GM21447 (cell line): ENCODE measurements at regions not wholly inside any gene's neighbourhood (a gene's known extent, or its start where the extent isn't known, plus 50 kb on each side); places are given as distances from the start of the nearest gene placed in this dataset.

ENCODE experiments used
- ATAC-seq: cut with Tn5 transposase; IDR thresholded peaks from one replicate; pipeline ENCODE4 v1.9.1; 2021; ENCODE audit not compliant: unreplicated experiment

DNA sequence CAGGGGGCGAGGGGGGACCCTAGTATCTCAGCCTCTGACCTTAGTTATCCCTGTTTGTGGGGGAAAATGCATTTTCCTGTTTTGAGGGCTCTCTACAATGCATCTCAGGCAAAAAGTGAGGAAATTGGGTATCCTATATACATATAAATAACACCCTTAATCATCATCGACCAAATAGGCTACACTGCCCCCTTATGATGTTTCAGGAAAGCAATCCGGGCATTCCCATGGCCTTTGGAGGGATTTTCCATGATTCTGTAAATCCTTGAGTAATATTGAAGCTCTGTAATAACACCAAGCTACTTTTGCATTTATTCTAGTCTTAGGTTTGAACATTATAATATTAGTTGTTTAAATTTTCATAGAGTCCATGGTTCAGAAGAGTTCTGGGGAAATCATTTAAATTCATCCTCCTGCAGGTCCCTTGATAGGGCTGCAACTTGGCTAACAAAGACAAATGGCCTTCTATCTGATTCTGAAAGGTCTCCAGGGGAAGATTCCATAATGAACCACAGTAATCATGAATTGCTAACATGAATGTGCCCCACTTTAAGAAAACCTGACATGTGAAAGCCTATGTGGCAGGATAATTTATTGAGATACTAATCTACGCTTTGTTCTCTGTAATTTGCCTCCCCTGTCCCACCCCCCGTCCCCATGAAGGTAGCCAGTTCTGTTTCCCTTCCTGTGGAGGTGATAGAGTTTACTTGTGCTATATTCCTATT is 91.5 kb upstream of the SCOC start:
- no peak for ATAC-seq

DNA sequence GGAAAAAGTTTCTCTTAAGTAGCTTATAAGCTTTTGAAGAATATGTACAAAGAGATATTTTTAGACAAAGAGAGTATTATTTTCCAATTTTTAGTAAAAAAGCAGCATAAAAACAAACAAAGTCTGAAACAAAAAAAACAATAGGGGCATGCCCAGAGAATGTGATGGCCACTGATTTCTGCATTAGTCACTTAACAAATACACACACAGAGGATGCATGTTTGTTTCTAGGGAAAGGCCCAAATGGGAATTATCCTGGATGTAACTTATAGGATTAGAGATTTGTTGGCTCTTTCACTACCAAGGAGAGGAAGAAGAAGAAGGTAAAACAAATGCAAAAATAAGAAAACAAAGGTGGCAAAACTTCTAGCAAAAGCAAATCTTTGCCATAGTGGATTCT is 95.9 kb upstream of the SCOC start:
- ATAC-seq = no peak

DNA sequence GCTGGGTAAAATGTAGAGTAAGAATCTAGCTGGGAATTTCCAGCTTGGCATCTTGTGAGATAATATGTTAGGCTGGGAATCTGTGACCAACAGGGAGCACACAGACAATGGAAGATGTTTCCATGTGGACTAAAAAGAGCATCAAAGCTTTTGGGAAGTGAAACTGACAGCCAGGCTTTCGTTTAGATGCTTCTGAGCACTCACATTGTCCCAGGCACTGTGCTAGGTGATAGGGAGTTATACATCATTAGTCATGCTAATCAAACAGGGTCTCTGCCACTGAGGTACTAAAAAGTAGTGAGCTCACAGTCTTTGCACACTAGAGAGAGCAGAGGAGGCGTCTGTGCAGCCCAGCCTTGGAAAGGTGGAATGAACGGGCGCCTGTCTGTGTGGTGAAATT is 101.9 kb upstream of the SCOC start:
- no peak for ATAC-seq

DNA sequence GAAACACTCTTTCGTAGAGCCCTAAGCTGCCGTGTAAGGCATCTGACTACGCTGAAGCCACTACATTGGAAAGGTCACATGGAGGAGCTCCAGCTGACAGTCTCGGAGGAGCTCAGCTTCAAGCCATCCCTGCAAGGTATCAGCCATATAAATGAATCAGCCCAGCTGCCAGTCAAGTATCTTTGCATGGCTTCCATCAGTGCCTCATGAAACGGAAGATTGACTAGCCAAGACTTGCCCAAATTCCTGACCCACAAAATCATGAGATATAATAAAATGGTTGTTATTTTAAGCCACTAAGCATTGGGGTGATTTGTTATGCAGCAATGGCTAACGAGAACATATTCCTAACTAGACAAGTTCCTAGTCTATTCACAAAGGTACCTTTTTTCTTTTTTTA is 104.1 kb upstream of the SCOC start:
- ATAC-seq = no peak

DNA sequence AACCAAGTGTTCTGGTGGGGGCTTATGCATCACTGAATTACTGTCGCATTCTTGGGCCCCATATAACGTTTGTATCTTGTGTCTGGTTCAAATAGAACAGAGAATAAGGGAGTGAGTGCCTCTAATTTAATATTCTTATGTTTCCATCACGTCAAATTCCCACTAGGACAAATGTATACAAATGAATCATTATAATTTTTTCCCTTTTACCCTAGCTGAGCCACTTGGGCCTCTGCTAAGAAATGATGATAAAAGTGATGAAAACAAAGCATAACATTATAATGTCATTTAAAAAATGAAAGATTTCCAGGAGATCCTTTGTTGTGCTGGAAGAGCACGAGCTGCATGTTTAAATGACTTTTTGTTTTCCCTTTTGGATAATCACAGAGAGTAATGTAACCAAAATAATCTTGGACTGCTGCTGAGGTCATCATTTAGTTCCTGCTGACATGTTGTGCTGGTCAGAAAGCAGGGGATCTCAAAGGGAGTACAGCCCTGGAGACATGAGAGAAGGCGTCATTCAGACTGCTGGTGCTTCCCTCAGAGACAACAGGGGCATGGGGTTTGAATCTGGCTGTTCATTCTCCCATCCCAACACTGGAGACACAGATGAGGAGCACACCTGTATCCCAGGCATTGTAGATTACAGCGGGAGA is 105.1 kb upstream of the SCOC start:
- no peak for ATAC-seq

DNA sequence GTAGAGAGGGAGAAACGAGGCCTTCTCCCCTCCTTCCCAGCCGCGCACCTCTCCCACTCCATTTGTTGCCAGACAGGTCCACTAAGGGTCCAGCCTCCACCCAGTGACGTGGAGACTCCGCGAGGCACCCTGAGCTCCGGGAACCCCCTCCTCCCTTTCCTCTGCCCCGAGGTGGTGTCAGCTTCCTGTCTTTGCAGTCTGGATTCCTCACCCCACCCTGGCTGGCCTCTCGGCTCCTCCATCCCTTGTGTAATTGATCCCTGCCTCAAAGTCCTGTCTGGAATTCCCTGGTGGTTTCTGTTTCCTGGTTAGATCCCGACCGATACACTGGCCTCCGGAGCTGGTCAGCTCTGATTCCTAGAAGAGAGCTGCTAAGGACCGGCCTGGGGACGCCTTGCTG is 105.9 kb upstream of the SCOC start:
- ATAC-seq = no peak

DNA sequence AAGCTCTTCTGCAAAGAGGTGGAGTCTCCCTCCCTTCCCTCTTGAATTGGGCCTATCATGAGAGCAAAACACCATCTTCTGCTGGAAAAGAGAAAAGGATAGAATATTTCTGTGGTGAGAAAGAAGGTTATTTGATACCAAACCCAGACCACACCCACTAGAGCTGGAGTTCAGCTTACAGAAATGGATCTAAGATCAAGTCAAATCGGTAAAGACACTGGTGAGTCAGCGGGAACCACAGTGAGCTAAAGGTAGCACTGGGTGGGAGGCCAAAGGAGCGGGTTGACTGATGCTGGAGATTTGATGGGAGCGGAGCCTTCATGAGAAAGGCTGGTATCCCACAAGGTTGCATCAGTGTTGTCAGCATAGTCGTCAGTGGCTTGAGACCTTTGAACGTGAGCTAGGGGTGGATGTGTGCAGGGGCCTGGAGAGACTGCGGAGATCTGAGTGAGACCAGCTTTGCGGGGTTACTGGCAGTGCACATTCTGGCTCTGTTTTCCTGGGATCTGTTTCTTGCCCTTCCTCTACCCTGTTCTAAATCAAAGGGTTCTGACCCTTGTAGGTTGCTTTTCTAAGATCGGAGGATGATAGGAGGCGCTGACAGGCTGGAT is 106.4 kb upstream of the SCOC start:
- no peak for ATAC-seq

DNA sequence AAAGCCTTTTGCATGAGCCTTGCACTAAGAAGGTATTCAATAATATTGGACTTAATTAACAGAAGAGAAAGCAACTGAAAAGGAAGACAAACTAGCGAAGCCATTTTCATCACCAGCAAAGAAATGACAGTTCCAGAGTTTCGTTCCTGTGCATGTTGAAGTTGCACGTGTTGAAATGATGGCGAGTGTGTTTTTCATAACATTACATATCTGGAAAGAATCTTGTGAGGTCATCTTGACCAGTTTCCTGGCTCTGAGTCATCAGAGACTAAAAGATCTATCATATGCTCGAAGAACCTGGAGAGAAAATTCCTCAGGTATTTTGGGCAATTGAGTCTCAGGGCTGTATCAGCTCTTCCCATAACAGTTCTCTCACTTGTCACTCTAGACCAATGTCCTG is 106.2 kb upstream of the MAML3 start:
- no peak for ATAC-seq

DNA sequence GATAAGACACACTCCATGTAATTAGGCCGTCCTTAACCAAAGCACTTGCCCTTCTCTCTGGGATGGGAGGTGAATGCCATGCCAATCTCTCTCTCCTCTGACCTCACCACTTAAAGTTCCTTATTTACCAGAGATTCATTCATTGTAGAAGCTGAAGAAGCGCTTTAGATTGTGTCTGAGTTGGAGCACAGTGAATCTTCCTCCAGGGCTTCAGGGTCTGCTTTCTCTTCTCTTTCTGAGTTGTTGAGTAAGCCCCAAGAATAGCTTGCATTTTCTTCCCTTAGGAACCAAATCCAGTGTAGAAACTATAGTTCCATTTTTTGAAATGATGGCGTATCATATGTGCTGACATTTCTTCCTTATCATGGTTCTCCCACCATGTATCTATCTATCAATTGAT is 104.5 kb upstream of the MAML3 start:
- no peak for ATAC-seq

DNA sequence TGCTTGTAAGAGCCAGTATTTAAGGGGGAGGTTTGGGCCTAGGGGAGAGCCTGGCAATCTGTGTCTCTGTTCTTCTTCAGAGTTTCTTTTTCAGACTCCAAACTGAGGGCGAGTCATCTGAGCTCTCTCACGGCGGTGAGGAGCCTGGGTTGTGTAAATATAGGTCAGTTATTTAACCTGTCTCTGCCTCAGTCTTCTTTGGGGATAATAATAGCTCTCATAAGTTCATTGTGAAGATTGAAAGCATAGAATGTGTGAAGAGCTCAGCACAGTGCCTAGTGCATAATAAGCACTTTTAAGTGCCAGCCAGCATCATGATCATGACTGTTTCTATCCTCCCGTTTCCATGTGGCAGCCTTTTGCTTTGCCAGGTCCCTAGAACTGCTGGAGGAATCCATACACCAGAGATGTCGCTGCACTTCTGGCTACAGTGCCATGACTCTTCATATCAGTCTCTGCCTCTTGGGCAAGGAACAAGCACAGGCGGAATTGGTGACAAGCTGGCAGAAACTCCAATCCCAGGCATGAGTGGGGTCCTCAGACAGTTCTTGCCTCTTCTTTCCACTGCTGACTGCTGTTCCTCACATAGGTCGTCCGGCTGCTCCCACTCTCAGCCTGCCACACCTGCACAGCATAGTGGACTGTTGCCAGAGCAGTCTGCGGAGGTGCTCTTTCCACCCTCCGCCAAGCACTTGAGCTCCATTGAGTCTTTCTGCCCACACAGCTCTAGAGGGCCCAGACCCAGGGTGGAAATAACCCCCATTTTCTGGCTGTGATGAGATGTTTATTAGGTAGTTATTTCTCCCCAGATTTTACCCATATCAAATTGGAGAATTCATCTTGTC is 103.7 kb upstream of the MAML3 start:
- ATAC-seq = no peak

DNA sequence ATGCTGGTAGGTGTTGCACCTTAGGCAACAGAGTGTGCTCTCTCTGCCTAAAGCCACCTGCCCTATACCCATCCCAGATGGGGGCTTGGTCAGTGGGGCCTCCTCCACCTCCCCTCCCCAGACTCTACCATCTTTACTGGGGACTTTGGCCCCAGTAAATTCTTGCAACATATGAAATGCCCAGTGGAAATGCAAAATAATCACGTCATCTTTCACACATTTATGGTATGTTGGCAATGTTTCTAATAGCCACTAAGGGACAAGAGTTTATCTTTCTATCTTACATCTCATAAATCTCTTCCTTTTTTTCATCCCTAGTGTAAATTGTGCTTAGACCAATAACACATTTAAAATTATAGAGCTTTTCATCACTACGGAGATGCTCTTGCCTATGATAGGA is 103.0 kb upstream of the MAML3 start:
- ATAC-seq = no peak

DNA sequence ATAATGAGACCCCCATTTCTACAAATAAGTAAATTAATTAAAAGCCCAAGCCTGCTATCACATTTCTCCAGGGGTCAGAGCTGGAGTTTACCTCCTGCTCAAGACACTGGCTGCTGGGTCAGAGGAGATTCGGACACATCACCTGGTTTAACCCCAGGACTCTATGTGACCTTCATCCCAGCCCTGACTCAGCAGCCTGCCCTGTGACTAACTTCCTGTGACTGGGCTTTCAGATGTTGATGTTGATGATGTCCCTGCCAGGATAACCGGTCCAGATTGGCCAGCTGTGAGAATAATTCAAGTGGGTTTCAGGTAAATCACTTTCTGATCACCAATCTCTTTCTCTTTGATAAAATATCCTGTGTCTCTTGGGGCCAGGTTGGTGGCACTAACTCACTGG is 102.4 kb upstream of the MAML3 start:
- ATAC-seq = no peak

DNA sequence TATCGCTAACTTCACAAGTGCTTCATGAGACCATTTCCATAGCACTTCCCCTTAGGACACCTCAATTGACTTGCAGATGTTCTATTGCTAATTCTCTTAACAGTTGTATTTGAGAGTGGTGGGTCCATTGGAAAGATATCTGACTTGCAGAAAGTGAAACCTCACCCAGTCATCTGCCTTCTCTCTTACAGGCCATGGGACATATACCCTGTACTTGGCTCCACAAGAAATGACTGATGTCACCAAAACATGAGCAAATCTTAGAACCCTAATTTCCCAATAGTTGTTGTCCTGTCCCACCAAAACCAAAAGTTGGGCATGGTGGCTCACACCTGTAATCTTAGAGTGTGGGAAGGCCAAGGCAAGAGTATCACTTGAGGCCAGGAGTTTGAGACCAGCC is 101.9 kb upstream of the MAML3 start:
- ATAC-seq = no peak

DNA sequence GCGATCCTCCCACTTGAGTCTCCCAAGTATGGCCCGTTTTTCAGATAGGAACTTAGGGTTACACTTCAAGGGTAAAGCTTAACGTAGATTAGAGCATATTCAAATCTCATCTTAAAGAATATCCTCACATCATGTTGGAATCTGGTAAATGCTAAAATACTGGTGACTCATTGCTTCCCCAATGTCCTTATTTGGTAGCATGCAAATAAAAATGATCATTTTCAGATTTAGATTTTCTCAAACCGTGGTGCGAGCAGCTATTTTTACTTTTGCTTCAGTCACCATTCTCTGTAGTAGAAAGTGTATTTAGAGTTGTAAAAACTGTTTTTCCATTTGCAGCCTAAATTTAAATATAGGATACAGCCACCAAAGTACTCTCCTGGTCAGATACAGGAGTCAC is 101.5 kb upstream of the MAML3 start:
- no peak for ATAC-seq

DNA sequence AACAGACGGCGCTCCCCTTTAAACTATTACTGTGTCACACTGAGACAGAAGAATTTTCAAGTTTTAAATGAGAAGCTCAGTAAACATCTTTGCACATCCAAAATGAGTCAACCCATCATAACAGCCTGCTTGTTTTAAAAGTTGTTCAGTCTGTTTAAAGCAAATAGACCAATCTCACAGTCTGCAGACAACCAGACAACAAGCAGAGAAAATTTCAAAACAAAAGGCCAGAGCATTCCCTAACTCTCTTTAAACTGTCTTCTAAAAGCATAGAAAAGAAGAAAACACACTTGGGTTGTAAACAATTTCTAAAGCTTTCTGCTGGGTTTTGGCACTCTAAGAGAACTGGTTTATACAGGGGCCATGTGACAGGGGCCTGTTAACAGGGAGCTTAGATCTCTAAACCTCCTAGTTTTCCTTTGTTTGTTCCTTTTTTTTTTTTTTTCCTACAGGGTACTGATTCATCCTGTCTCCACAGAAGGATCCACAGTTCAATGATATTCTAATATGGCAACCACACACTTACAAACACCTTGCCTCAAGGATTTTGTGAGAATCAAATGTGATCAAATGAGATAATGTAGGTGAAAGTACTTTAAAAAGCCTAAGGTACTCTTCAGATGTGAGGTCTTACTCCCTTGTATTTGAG is 100.8 kb upstream of the MAML3 start:
- no peak for ATAC-seq

DNA sequence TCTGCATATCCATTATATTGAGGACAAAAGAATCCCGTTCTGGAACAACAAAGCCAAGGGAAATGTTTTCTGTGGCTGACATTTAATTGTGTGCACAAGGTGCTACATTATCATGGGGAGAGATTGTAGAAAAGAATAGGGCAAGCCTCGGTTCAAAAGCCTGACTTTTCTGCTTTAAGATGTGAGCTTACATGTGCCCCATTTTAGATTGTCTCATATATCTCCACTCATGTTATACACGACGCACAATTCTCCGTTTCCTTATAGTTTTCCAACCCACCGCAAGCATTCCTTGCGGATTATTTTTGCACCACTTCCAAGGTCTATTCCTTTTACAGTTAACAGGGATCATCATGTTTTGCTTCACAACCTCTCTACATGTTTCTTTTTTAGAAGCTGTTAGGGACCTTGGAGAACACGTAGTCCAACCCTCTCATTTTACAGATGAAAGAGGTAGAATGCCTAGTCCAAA is 99.6 kb upstream of the MAML3 start:
- ATAC-seq = no peak

DNA sequence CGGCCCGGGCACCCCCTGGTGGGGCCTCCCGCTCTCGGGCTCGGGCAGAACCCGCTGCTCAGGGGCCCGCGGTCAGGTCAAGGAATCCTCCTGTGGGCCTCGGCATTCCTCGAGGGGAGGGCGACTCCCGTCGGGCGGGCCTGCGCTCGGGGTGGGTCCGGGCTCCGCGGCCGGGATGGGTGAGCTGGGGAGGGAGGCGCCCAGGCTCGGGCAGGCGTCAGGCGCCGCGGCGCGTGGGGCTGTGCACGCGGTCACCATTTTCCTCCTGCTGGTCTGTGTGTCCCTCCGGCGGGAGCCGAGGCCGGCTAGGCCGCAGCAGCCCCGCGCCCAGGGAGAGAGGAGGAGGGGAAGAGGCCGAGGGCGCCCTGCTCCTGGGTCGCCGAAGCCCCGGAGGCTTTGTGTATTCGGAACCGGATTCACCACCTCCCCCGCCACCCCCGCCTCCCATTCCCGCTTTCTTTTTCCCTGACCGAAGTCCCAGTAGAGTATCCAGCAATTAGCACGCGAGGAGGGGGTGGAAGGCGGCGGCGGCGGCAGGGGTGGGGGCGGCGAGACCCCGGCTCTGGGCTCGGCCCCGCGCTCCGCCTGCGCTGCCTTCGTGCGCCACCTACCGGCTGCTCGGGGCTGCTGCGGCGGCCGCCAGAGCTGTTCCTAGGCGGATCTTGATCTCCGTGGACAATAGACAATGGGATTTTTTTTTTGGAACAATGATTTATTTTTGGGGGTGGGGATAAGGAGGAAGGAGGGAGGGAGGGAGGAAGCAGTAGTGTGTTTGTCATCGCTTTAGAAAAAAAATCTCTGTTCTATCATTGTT is 99.0 kb upstream of the MAML3 start:
- ATAC-seq = peak; percentile 60

DNA sequence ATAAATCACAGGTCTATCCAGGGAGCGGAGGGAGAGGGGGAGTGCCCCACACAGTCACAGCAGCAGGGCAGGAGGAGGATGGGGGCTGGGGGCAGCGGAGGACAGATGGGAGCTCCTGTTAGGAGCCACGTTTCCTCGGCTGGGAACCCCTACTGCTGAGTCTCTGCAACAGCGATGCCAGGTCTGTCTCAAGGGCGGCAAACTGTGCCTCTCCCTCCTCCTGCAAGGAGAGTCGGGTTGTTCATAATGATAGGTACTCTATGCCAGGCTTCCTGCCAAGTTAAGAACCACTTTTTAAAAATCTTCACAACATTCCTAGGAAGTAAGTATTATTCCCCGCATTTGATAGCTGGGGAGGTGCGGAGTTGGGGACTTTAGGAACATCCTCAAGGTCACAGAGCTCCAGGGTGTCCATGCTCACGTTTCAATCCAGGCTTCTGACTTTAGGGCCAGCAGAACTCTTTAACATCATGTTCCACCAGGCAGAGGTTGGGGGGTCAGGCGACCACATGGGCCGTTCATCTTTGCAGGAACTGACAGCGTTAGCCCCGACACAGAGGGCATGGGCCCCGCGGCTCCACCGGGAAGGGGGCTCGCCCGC is 98.3 kb upstream of the MAML3 start:
- ATAC-seq = no peak

DNA sequence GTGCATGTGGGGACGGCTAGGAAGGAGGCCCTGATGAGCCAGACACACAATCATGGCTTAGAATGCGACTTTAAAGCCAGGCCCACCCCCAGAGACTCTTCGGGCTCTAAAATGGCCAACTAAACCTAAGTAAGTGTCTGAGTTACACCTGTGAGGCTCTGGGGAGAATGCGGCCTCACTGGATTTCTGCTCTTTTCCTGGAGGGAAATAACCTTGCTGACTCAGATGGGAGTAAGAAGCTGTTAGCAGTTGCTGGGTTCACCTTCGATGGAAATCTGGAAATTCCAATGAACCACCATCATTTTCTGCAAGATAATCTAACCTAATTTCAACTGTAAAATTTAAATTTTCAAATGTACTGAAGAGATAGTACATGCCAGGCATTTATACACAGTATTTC is 97.6 kb upstream of the MAML3 start:
- ATAC-seq = no peak
